Lower leg skin (tissue), 4 donors: ENCODE measurements at regions not wholly inside any gene's neighbourhood (a gene's known extent, or its start where the extent isn't known, plus 50 kb on each side); places are given as distances from the start of the nearest gene placed in this dataset.

ENCODE experiments used
- DNase-seq, 2 donors: peaks; one replicate each; pipeline ENCODE4 v3.0.0-alpha.2; 2019; ENCODE audit warnings: low spot score in 2 of 2
- H3K4me3 ChIP-seq: fragments of 200-600 bp; sonication (generic); 2 replicates; pipeline ENCODE4 v1.5.1; 2017; ENCODE audit warnings: mild to moderate bottlenecking, low read depth; ENCODE audit not compliant: poor library complexity, severe bottlenecking
- POLR2A ChIP-seq, 2 donors: fragments of 450-650 bp; IDR thresholded peaks; one replicate each; pipeline ENCODE4 v1.6.1; 2016 to 2017; ENCODE audit warnings: antibody characterized with exemption in 2 of 2, mild to moderate bottlenecking in 1 of 2, moderate library complexity in 1 of 2
- WGBS, 2 donors: methylation state at CpG; one replicate each; pipeline ENCODE4 v1.1.5; 2018; 5-methylcytosine and 5-hydroxymethylcytosine counted together
- intact Hi-C: fragments of 100-400 bp; cut with DNase I; formaldehyde crosslinking; loops from one replicate; pipeline ENCODE4 v1.15.0; 2023; ENCODE audit warnings: low total_unique reads
- TF ChIP-seq, protein P1 (sequence below), 3 donors: fragments of 450-650 bp; IDR thresholded peaks; one replicate each; pipeline ENCODE4 v1.5.1; 2016; ENCODE audit warnings: antibody characterized with exemption in 3 of 3, mild to moderate bottlenecking in 3 of 3, moderate library complexity in 2 of 3

DNA sequence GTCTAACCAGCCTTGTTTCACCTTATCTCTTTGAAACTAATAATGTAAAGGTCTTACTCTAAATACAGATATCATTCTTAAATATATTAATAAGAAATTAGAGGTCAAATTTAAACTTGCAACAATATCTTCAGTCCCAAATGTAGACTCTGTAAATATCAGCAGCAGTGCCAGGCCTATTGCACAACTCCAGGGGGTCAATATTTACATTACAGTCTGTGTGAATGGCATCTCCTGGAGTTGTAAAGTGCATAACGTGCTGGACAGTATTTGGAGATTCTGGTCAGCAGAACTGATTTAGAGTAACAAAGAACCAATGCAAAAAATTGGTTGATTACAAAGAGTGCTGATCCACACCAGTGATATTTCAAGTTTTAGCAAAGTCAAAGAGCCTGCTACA lies 1225.9 kb downstream of the PCDH19 start:
- DNase-seq: no peak

DNA sequence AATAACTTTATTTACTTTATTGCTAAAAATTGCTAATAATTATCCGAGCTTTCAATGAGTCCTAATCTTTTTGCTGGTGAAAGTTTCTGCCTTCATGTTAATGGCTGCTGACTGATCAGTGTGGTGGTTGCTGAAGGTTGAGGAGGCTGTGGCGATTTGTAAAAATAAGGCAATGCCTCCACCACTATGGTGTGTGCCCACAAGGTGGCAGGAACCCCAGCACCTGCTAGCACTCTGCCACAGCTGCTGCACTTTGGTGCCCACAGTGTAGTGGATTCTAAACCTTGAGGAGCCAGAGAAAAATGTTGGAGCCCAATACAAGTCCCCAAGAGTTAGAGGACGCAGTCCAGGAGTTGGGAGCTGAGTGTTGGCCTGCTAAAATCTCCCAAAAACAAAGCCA lies 1237.1 kb downstream of the PCDH19 start:
- no peak overlapping the region for H3K4me3 ChIP-seq
- intact Hi-C loops: no loop called here
- TF ChIP-seq POLR2A (IDR thresholded peaks at IDR 0.05): no peak
- TF ChIP-seq, protein P1, sequence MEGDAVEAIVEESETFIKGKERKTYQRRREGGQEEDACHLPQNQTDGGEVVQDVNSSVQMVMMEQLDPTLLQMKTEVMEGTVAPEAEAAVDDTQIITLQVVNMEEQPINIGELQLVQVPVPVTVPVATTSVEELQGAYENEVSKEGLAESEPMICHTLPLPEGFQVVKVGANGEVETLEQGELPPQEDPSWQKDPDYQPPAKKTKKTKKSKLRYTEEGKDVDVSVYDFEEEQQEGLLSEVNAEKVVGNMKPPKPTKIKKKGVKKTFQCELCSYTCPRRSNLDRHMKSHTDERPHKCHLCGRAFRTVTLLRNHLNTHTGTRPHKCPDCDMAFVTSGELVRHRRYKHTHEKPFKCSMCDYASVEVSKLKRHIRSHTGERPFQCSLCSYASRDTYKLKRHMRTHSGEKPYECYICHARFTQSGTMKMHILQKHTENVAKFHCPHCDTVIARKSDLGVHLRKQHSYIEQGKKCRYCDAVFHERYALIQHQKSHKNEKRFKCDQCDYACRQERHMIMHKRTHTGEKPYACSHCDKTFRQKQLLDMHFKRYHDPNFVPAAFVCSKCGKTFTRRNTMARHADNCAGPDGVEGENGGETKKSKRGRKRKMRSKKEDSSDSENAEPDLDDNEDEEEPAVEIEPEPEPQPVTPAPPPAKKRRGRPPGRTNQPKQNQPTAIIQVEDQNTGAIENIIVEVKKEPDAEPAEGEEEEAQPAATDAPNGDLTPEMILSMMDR (IDR thresholded peaks at IDR 0.05): no peak
- no peak for DNase-seq
- 76 to 82% methylated on average over 3 of the region's 3 CpGs for WGBS, 2 donors

More for the DNA sequence above, 1225.9 kb downstream of the PCDH19 start:
- 35 to 83% methylated on average over 1 of the region's 1 CpG for WGBS, 2 donors
- TF ChIP-seq POLR2A (IDR thresholded peaks at IDR 0.05): no peak
- TF ChIP-seq, protein P1 (IDR thresholded peaks at IDR 0.05): no peak
- intact Hi-C loops: no loop called here
- no peak overlapping the region for H3K4me3 ChIP-seq

DNA sequence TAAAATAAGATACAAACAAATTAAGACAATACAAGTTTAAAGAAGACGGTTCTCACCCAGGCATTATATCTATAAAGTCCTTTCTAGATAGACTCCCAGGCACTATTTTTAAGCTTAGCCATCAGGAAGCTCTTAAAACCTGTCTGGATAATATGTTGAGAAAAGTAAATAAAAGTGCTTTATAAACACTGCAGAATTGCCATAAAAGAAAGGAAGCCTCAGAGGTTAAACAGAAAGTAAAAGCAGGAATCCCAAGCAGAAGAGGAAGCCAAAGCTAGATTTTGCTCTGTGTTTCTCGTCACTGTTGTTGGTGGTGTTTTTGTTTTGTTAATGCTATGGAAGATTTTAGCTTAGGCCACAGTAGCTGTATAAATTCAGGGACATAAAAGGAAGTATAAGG lies 1267.3 kb downstream of the PCDH19 start:
- WGBS, 2 donors: 53 to 69% methylated on average over 2 of the region's 2 CpGs
- TF ChIP-seq POLR2A (IDR thresholded peaks at IDR 0.05): no peak
- TF ChIP-seq, protein P1 (IDR thresholded peaks at IDR 0.05): no peak
- no peak for DNase-seq
- no peak overlapping the region for H3K4me3 ChIP-seq
- intact Hi-C loops: no loop called here

DNA sequence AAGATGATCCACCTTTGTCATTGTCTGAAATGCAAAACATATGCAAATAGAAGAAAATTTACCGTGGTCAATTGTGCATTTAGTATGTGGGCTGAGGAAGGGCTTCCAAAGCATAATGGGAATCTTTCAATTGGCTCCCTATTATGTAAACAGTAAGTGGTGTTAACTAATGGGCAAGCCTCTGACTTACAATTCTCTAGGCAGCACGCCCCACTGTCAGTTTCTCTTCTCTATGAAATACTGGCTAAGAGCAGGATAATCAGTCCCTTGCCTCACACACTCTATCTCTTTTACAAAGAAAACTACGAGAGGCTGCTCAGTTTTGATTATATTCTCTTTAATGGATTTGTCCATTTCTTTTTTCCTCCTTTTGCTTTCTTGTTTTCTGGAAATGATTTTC lies 1272.6 kb downstream of the PCDH19 start:
- no peak for DNase-seq
- WGBS, 2 donors: 48 to 51% methylated on average over 3 of the region's 3 CpGs
- TF ChIP-seq, protein P1 (IDR thresholded peaks at IDR 0.05): no peak
- no peak for TF ChIP-seq POLR2A (IDR thresholded peaks at IDR 0.05)
- H3K4me3 ChIP-seq: no peak overlapping the region
- intact Hi-C loops: no loop called here

DNA sequence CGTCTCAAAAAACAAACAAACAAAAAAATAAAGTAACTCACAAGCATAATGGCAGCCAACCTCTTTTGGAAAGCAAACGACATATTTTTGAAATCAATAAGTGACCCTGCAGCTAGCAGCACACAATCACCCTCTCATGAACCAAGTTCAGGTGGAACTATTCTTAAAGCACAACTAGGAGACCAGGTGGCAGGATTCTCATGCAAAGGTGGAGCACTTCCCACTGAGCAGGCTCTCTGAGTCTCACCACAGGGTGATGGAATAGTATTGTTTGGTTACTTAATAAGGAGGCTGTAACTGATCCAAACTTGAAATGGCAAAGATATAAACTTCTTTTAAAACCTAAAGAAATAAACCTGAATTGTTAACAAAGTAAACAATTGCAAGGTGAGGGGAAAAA lies 1293.1 kb downstream of the PCDH19 start:
- H3K4me3 ChIP-seq: no peak overlapping the region
- no peak for DNase-seq
- intact Hi-C loops: no loop called here
- 76 to 77% methylated on average over 2 of the region's 2 CpGs for WGBS, 2 donors
- TF ChIP-seq, protein P1 (IDR thresholded peaks at IDR 0.05): no peak
- TF ChIP-seq POLR2A (IDR thresholded peaks at IDR 0.05): no peak

DNA sequence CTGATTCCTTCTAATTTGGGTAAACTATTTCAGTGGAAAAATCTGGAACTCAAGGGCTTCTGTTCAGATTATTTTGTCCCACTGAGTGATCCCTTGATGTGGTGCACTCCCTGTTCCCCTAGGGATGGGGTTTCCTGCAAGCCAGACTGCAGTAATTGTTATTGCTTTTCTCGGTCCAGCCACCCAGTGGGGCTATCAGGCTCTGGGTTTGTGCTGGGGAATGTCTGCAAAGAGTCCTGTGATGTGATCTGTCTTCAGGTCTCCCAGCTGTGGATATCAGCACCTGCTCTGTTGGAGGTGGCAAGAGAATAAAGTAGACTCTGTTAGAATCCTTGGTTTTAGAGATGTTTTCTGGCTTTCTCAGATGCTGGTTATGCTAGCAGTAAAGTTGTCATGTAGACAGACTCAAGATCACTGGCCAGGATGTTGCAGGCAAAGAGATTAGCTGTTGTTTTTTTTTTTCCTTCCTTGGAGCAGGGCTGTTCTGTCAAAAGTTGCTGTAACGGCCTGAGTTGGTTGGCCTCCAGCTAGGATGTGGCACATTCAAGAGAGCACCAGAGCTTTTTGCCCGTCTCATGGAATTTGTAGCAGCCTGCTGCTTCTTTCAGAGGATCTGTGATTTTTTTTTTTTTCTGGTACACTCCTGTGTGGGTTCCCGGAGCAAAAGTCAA lies 1314.0 kb downstream of the PCDH19 start:
- no peak for TF ChIP-seq POLR2A (IDR thresholded peaks at IDR 0.05)
- TF ChIP-seq, protein P1 (IDR thresholded peaks at IDR 0.05): no peak
- no peak overlapping the region for H3K4me3 ChIP-seq
- intact Hi-C loops: no loop called here
- DNase-seq: no peak
- WGBS, 2 donors: 63 to 64% methylated on average over 4 of the region's 4 CpGs
